Stimulated activated CD4-positive, alpha-beta T cell treated with anti-CD3 and anti-CD28 coated beads, Interleukin-1b, Interleukin-23, amount 100 ng/mL, for 4 hours (primary cell): ENCODE measurements at regions not wholly inside any gene's neighbourhood (a gene's known extent, or its start where the extent isn't known, plus 50 kb on each side); places are given as distances from the start of the nearest gene placed in this dataset.
"Not testable (repeated sequence)": the region's sequence is repeated elsewhere in the genome, so short reads cannot be mapped to it uniquely, and the experiment has no call there.

Experiments
- DNase-seq, 2 donors: peaks; one replicate each; pipeline ENCODE4 v3.0.0-alpha.2; 2020; ENCODE audit warnings: low read depth in 2 of 2

DNA sequence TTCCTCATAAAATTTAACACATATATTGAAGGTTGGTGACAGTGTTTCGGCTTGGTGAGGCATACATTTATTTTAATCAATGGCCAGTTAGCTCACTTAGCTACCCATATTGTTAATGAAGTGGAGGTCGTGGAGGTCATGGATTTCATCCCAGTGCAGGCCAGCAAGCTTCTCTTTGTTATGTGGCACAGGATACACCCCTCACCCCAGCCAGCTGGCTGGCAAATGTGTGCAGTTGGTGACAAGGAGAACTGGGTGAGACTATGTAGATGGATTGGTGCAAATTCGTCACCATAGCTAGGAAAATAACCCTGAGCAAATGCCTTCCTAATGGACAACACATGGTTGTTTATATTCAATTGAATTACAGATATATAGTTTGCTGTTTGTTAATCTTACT is 50.5 kb upstream of the FOXP2 start:
- no peak for DNase-seq

- DNase-seq: no peak
These were observed 51.3 kb upstream of the FOXP2 start for GRCh38 chr7:114363292-114363691.

- DNase-seq: no peak
These were observed 55.7 kb upstream of the FOXP2 start for GRCh38 chr7:114358911-114359310.

DNA sequence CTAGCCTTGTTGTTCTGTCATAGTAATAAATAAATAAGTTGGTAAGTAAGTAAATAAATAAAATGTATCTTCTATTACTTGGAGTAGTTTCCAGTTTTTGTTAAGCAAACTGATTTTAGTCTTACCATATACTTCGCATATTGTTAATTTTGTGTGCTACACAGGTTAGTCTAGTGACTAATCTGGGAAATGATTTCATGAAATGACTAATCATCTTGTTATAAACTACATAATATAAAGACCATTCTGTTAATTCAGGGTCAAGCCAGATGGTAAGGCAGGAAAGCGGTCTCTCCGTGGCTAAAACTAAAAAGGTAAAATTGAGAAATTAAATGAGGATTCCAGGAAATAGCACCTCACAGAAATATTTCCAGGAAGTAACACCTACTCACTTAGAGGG is 58.5 kb upstream of the FOXP2 start:
- DNase-seq: no peak

DNA sequence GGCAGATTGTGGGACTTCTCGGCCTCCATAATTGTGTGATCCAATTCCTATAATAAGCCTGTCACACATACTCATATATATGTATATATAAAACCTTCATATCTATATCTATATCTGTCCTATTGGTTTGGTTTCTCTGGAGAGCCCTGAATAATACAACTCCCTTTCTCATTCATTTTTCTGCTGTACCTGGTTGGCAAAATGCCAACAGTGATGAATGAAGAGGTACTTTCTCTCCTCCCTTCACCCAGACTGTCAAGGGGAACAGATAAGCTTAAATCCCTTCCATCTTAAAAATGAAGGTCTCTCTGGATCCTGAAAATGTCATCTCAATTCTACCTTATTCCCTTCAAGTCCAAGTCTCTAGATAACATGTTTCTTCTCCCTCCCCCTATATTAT is 60.3 kb upstream of the FOXP2 start:
- no peak for DNase-seq

DNA sequence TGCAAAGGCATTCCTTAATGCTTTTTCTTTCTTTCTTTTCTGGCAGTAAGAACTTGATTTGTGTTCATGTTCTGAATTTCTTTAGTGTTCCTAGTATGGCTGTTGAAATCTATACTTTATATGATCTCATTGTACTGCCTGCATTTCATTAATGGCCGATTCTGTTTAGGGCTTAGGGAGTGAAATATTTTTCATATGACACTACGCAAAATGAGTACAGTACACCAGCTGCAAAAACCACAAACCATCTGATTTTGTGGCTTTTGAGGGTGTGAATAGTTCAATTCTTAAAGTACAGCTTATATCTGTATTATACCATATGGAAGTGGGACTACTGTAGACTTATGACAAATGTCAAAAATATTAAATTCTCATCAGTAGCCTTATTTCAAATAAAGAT is 69.1 kb upstream of the FOXP2 start:
- no peak for DNase-seq

DNA sequence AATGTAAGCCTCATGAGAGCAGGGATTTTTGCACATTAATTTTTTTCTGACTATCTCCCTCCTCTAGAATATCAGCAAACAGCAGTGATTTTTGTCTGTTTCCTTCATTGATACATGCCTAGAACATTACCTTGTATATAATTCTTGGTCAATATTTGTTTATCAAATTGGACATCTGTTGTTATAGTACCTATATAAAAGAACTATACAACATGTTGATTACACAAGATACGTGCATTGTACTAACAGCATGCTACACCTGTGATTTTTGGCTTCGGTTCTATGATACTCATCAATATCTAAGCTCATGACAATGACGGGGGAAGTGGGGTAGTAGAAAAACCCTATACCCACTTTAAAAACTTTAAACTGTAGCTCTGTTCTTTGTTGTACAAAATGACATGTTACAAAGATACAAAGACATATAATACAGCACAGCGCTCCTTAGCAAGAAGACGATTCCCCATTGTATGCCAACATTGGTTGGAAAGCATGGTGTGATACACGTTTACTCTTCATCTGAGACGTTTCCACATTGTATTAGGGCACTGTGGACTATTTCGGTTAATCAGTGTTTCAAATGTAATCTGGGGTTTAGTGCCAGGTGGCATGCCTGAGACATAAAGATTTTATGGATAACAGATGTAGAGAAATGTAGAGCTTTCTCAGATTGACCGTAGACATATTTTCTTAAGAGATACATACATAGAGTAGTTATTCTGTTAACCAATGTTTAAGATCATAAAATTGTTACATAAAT is 70.5 kb upstream of the FOXP2 start:
- no peak for DNase-seq

DNA sequence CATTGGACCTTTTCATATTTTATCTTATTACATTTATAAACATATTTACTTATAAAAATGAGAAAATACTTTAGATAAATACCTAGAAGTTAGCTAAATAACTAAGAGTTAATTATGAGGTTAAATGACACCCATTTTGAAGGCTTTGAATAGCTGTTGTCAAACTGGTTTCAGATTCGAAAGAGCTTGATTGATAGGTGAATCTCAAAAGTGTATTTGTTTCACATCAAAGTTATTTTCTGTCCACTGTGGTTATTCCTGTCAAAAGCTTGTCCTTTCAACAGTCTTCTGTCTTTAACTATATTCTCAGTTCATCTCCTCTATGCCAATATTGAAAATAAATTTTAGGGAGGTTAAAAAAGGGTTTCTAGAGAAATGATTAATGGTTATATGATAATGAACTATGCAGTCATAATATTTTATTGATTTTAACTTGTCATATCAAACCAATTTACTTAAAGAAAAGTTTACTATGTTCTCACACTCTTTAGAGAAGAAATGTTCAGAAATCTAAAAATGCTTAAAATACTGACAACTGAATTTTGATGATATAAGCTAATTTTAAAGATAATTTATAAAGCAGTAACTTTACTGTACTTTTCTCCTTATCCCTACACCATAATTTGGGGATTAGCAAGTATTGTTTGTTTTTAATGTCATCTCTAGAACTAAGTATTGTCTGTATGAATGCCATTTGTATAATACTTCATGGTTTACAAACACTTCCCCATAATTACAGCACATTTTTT is 72.0 kb upstream of the FOXP2 start:
- DNase-seq: no peak

- DNase-seq: no peak
These were observed 73.0 kb upstream of the FOXP2 start for GRCh38 chr7:114341648-114342047.

GRCh38 chr7:114334989-114335388 is 79.6 kb upstream of the FOXP2 start:
- DNase-seq: no peak

DNA sequence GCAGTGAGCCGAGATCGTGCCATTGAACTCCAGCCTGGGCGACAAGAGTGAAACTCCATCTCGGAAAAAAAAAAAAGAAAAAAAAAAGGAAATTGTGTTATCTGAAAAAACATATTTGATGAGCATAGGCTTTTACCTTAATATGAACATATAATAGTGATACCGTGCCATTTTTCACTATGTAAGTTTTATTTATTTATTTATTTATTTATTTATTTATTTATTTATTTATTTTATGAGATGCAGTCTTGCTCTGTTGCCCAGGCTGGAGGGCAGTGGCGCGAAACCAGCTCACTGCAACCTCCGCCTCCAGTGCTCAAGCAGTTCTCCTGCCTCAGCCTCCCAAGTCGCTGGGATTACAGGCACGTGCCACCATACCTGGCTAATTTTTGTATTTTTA is 85.2 kb upstream of the FOXP2 start:
- DNase-seq: not testable (repeated sequence)

GRCh38 chr7:114317450-114318098 is 97.0 kb upstream of the FOXP2 start:
- no peak for DNase-seq

GRCh38 chr7:114312649-114313048 is 102.0 kb upstream of the FOXP2 start:
- no peak for DNase-seq

DNA sequence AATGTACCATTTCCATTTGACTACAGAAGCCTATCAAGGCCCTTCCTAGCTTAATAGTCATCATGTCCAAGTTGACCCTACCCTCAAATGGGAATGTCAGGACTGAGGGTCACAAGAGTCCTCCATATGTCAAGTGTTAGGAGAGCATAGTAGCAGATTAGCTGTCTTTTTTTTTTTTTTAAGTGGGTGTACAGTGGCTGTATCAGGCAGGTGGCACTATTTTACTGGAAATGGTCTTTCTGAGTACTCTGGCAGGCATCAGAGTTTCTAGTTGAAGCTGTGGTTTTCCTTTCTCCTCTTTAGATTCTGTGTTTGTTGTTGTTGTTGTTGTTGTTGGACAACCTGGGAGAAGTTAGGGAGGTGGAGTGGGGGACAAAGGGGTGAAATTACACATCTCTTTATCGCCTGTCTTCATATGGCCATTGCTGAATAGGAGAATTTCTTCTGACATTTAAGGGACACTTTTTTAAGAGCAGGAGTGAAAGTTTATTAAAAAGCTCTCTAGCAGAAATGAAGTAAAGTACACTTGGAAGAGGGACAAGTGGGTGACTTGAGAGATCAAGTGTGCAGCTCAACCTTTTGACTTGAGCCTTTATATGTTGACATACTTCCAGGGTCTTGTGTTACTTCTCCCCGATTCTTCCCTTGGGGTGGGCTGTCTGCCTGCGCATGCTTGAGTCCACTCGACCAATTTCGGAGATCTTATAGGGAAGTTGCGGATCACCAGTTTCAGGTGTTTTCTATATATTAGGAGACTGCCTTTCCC is 104.1 kb upstream of the FOXP2 start:
- no peak for DNase-seq

DNA sequence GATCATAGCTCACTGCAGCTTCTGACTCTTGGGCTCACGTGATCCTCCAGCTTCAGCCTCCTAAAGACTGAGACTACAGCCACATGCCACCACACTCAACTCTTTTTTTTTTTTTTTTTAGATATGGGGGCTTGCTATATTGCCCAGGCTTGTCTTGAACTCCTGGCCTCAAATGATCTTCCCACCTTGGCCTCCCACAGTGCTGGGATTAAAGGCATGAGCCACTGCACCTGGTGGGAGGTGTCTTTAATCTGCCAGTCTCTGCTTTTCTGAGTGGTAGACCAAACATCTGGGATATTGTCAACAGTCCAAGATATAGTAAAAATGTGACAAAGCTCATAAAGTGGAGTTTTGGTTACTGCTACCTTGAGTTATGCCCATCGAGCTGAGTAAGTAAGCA is 104.9 kb upstream of the FOXP2 start:
- no peak for DNase-seq

GRCh38 chr7:114303301-114303700 is 111.3 kb upstream of the FOXP2 start:
- DNase-seq: no peak

GRCh38 chr7:114302858-114303257 is 111.8 kb upstream of the FOXP2 start:
- no peak for DNase-seq

DNA sequence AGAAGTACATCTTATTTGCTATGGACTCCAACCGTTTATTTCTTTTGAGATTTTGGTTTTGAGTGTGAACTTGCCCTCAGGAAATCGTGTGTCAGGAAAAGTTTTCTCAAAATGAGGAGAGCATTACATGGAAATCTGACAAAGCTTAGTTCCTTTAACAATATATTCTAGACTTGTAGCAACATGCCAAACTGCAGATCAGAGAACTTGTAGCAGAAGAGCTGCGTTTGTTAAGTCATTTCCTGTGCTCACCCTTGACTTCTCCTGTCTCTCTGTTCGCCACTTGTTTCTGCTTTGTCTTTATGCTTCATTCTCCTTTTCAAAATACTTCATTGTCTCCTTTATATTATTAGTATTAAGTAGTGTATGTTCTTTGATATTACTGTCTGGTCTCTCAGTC is 116.6 kb upstream of the FOXP2 start:
- no peak for DNase-seq

DNA sequence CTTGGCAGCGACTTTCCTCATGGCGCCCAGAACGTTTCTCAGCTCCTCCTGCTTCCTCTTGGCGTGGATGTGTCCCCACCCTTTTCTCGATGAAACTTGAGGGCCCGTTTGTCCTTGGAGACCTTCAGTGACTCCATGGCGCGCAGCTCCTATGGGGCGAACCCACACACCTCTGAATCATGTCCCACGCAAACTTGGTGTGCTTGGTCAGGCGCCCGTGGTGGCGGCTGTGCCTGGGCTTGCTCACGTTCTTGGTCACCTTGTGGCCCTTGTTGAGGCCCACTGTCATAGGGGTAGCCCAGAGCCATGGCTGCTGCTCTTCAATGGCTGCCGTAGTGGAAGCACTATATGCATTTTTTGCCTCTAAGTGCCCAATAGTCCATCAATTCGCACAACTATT is 117.5 kb upstream of the FOXP2 start:
- DNase-seq: no peak

DNA sequence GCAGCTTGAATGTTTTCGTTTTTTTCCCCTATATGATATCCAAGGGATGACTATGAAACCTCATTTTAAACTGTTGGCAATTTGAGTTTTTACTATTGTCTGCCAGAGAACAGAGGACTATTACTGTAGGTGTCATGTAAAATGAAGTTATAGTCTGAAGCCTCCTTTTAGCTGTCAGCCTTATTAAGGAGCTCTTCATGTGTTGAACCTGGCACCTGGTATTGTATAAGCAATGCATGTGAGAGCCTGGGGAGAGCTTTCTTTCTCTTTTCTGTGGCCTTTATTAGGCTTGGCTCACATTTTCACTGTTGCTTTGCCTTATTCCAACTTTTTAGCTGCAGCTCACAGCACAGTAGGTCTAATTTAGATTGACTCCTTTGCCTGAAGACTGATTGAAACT is 119.1 kb upstream of the FOXP2 start:
- DNase-seq: no peak

- no peak for DNase-seq
These were observed 120.6 kb upstream of the FOXP2 start for GRCh38 chr7:114294036-114294435.

DNA sequence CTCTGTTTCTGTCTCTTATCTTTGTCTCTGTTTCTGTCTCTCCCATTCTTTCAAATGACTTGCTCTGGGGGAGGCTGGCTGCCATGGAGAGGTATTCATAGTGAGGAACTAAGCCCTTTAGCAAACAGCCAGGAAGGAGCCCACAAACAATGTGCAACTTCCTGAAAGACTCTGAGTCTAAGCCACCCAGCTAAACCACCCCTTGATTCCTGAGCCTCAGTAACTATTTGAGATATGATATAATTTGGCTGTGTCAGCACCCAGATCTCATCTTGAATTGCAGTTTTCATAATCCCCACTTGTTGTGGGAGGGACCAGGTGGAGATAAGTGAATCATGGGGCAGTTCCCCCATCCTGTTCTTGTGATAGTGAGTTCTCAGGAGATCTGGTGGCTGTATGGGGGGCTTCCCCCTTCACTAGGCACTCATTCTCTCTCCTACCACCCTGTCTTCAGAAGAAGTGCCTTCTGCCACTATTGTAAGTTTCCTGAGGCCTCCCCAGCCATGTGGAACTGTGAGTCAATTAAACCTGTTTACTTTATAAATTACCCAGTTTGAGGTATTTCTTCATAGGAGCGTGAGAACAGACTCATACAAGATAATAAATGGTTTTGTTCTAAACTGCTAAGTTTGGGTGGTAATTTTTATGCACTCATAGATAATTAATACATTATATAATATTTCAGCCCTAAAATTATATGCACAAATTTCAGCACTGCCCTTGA is 121.2 kb upstream of the FOXP2 start:
- DNase-seq: no peak
